Thoracic aorta (tissue), 2 donors: ENCODE measurements at regions not wholly inside any gene's neighbourhood (a gene's known extent, or its start where the extent isn't known, plus 50 kb on each side); places are given as distances from the start of the nearest gene placed in this dataset.

Source experiments
- ATAC-seq: fragments of 150-250 bp; one replicate; pipeline ENCODE4 v1.8.0; 2017; ENCODE audit warnings: low read depth; ENCODE audit not compliant: insufficient number of reproducible peaks, low FRiP score
- DNase-seq: peaks from one replicate; pipeline ENCODE4 v3.0.0-alpha.2; 2020; ENCODE audit warnings: low spot score
- H3K27ac ChIP-seq, 2 donors: fragments of 200-600 bp; sonication (generic); 1 replicate in 1 of 2; 2 replicates in 1 of 2; pipeline ENCODE4 v1.5.1; 2016; ENCODE audit warnings: mild to moderate bottlenecking in 2 of 2, moderate library complexity in 2 of 2
- H3K27me3 ChIP-seq: fragments of 200-600 bp; sonication (generic); replicated peaks from 2 replicates; pipeline ENCODE4 v1.6.0; 2016; ENCODE audit warnings: mild to moderate bottlenecking; ENCODE audit not compliant: insufficient read depth
- H3K36me3 ChIP-seq: fragments of 200-600 bp; sonication (generic); one replicate; pipeline ENCODE4 v1.5.1; 2016
- H3K4me1 ChIP-seq, 2 donors: fragments of 200-600 bp; sonication (generic); 1 replicate in 1 of 2; 2 replicates in 1 of 2; pipeline versions ENCODE4 v1.5.1 to v1.6.0; 2016; ENCODE audit warnings: low read depth in 2 of 2, mild to moderate bottlenecking in 1 of 2; ENCODE audit not compliant: control insufficient read depth in 1 of 2
- H3K4me3 ChIP-seq: fragments of 200-600 bp; sonication (generic); 2 replicates; pipeline ENCODE4 v1.5.1; 2016; ENCODE audit warnings: mild to moderate bottlenecking
- H3K9me3 ChIP-seq: fragments of 200-600 bp; sonication (generic); 2 replicates; pipeline ENCODE4 v1.5.1; 2016
- CTCF ChIP-seq: fragments of 200-600 bp; sonication (generic); IDR thresholded peaks from one replicate; pipeline ENCODE4 v1.5.1; 2019; ENCODE audit warnings: antibody characterized with exemption

GRCh38 chr6:126811321-126811720 lies 307.1 kb upstream of the RSPO3 start:
- H3K36me3 ChIP-seq, result no peaks in the 10 kb centered on the region
- TF ChIP-seq CTCF, result no peak
- no peak for DNase-seq
- ATAC-seq, result no peak
- H3K9me3 ChIP-seq, result no peaks in the 10 kb centered on the region
- no peak overlapping the region for H3K27ac ChIP-seq
- peaks cover 7 to 12% of the 10 kb centered on the region in 2 donors for H3K4me1 ChIP-seq
- H3K27me3 ChIP-seq, result no peaks in the 10 kb centered on the region
- H3K4me3 ChIP-seq, result no peak overlapping the region

- no peak overlapping the region for H3K27ac ChIP-seq
- ATAC-seq (no peak), DNase-seq (no peak)
- H3K27me3 ChIP-seq, result no peaks in the 10 kb centered on the region
- H3K36me3 ChIP-seq, result no peaks in the 10 kb centered on the region
- H3K9me3 ChIP-seq, result no peaks in the 10 kb centered on the region
- no peak overlapping the region for H3K4me3 ChIP-seq
- H3K4me1 ChIP-seq, result peaks cover 7 to 12% of the 10 kb centered on the region in 2 donors
- no peak for TF ChIP-seq CTCF
These were observed 306.5 kb upstream of the RSPO3 start for GRCh38 chr6:126812010-126812409.

- H3K36me3 ChIP-seq, result no peaks in the 10 kb centered on the region
- no peak for ATAC-seq
- H3K4me1 ChIP-seq, result peaks cover 7 to 12% of the 10 kb centered on the region in 2 donors
- H3K9me3 ChIP-seq, result no peaks in the 10 kb centered on the region
- no peak for DNase-seq
- no peak for TF ChIP-seq CTCF
- H3K27ac ChIP-seq, result no peak overlapping the region
- H3K4me3 ChIP-seq, result no peak overlapping the region
- no peaks in the 10 kb centered on the region for H3K27me3 ChIP-seq
These were observed 305.8 kb upstream of the RSPO3 start for GRCh38 chr6:126812651-126813050.

GRCh38 chr6:126820634-126821033 lies 297.8 kb upstream of the RSPO3 start:
- no peaks in the 10 kb centered on the region for H3K9me3 ChIP-seq
- H3K4me1 ChIP-seq, result no peaks in the 10 kb centered on the region
- H3K4me3 ChIP-seq, result no peak overlapping the region
- no peak for DNase-seq
- H3K36me3 ChIP-seq, result no peaks in the 10 kb centered on the region
- H3K27me3 ChIP-seq, result no peaks in the 10 kb centered on the region
- ATAC-seq, result no peak
- TF ChIP-seq CTCF, result no peak
- no peak overlapping the region for H3K27ac ChIP-seq

- DNase-seq, result no peak
- H3K27me3 ChIP-seq, result no peaks in the 10 kb centered on the region
- TF ChIP-seq CTCF, result no peak
These were observed 296.8 kb upstream of the RSPO3 start for GRCh38 chr6:126821706-126822105.

More at GRCh38 chr6:126821706-126822105, 296.8 kb upstream of the RSPO3 start:
- ATAC-seq, result no peak
- Histone ChIP-seq H3K27ac (no peak overlapping the region), H3K4me1 (no peaks in the 10 kb centered on the region), H3K4me3 (no peak overlapping the region), H3K36me3 (no peaks in the 10 kb centered on the region), H3K9me3 (no peaks in the 10 kb centered on the region)
